ENCODE measurements at regions not wholly inside any gene's neighbourhood (a gene's known extent, or its start where the extent isn't known, plus 50 kb on each side); places are given as distances from the start of the nearest gene placed in this dataset.
A peak's percentile ranks its signal among the peaks of the same experiment; 100 is the strongest.

DNA sequence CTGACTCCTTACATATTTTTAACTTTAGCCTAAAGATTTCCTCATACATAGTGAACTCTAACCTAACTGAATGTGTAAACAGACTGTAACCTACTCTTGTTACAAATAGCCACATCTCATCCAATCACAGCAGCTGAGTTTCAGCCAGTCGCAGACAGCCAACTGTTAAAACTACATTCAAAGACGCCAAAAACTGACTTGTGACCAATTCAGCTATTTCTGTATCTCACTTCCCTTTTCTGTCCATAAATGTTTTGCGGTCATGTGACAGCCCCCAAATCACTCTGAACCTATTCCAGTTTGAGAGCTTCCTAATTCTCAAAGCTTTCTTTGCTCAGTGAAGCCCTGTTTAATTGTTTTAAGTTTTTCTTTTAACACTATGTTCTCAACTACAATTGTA, 2731.9 kb downstream of the ARAP2 start:
- DNase-seq = peak in 1 of 58 donors; percentile 0

- no peak for DNase-seq
Measured at GRCh38 chr4:33518856-33519255, 2725.5 kb downstream of the ARAP2 start.

DNA sequence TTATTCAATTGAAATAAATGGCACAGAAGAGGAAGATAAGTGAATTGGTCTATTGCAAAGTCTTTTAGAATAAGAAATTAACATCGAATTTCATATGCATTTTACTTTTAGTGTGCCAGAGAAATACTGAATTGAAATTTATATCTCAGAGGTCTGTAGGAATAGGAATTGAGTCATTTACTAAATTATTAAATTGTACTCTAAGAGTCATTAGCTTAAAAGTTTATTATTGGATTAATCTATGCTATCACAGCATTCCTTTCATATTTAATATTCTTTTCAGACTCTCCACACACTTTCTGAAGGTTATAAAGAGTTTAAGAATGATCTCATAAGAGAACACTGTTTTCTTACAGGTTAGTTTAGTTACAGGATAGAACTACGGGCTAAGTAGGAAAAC, 2711.5 kb downstream of the ARAP2 start:
- DNase-seq = no peak

DNA sequence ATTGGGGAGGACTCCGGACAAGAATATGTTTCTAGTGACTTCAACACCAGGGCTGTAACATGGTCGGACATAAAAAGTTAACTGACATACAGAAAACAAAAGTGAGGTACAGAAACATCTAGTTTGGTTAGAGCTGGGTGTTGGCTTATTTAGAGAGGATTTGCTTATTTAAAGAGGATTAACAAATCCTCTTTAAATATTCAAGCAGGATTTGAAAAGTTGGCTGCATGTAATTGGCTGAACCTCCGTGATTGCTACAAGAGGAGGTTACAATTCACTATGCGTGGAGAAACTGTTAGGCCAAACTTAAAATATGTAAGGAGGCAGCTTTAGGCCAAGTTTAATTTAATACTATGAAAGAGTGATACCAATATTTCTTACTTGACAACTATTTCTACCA, 2707.4 kb downstream of the ARAP2 start:
- DNase-seq = no peak

GRCh38 chr4:33537527-33537926, 2706.8 kb downstream of the ARAP2 start:
- no peak for DNase-seq

DNA sequence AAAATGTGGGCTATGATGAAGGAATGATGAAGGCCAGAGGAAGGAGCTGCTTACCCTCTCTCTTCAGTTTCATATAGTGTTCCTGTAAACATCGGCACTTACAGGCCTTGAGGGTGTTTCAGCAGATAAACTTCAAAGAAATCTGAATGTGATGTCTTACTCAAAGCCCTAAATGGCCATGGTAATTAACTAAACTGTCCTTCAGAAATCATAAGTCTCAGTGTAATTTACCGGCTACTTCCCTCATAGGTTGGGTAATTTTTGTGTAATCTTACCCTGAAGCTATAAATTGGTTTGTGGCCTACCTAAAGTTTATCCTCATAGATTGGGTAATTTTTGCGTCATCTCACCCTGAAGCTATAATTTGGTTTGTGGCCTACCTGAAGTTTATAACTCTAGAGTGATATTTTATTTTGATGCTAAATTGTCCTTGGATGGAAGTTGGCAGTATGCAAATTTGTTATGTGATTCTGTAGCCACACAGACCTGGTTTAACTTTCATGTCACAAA, 2700.3 kb downstream of the ARAP2 start:
- no peak for DNase-seq

GRCh38 chr4:33551244-33551643, 2693.1 kb downstream of the ARAP2 start:
- DNase-seq = no peak

GRCh38 chr4:33561259-33561658, 2683.1 kb downstream of the ARAP2 start:
- DNase-seq = no peak

- DNase-seq = no peak
Measured at GRCh38 chr4:33566649-33567048, 2677.7 kb downstream of the ARAP2 start.

- no peak for DNase-seq
Measured at GRCh38 chr4:33577791-33578190, 2666.5 kb downstream of the ARAP2 start.

DNA sequence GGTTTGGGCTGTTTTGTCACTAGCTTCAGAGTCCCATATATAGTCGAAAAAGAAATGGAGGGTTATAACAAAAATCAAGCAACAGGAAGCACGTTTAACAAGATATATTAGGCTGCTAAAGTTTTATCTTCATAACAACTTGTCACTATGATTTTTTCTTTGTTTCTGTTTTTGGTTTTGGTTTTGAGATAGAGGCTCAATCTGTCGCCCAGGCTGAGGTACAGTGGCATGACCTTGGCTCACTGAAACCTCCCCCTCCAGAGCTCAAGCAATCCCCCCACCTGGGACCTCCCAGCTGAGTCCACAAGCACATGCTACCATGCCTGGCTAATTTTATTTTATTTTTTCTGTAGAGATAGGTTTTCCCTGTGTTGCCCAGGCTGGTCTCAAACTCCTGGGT, 2664.4 kb downstream of the ARAP2 start:
- no peak for DNase-seq

DNA sequence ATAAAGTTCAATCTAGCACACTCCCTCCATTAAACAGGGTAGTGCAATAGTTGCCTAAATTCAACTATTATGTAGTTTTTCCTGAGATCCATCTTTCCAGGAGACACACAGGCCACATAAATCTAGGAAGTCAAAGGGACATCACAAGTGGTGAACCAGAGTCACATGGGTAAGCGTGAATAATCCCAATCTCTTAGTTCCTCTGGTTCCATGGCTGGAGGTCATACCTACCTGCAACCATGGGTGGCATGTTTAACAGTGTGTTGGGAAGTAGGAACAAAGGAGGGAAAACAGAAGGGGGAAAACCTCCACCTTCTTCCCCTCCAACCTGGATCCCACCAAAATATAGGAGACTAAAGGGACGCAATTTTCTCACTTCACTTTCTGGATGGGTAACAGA, 2651.6 kb downstream of the ARAP2 start:
- DNase-seq = no peak

- no peak for DNase-seq
Measured at GRCh38 chr4:33606951-33607350, 2637.4 kb downstream of the ARAP2 start.

GRCh38 chr4:33616121-33616520, 2628.2 kb downstream of the ARAP2 start:
- no peak for DNase-seq

DNA sequence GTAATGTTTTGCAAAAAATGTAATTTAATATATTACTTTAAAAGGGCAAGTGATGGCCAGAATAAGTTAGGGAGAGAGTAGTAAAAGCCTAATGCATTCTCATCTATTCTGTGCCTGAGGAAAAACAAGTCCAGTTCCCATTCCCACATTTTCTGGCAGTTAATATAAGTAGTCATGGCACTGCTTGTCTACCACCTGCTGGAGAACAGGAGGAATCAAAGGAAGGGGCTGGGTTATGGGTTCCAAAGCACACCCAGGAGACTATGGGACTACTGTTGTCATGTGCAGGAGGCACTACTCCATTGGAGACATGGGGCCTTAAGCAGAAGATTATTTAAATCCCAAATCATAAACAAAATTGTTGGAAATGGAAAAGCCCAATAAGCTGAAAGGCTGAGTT, 2618.6 kb downstream of the ARAP2 start:
- DNase-seq = peak in 6 of 58 donors; percentile 2 to 35 (median 19)

DNA sequence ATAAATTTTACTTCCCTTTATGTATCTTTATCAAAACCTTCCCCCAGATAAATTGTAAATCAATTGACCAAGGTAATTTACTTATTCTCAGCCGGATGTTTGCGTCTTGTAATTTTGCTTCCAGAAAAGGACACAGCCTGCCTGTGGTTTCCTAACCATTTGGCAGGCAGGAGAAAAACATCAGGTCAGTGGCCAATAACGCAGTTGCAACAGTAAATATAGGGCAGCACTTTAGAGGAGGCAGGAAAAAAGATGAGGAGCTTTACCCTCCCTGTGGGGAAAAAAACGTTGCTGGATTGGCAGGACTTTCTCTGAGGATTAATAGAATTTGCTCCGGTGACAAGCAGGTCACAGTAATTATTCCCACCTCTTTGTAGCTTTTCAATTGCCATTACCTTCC, 2618.1 kb downstream of the ARAP2 start:
- peak in 4 of 58 donors; percentile 1 to 22 (median 17) for DNase-seq

- peak in 15 of 58 donors; percentile 0 to 59 (median 12) for DNase-seq
Measured at GRCh38 chr4:33628296-33628695, 2616.0 kb downstream of the ARAP2 start.

DNA sequence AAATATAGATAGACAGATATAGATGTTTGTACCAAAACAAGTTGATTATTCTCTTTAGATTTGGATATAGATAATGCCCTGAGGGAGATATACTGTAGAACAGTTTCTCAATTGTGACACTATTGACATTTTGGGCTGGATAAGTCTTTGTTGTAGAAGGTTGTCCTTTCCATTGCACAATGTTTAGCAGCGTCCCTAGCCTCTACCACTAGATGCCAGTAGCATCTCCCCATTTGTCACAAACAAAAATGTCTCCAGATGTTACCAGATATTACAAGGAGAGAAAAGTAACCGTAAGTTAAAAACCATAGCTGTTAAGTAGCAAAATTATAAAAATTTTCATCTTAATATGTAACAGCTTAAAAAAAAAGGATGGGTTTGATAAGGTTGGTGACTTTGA, 2595.3 kb downstream of the ARAP2 start:
- no peak for DNase-seq

DNA sequence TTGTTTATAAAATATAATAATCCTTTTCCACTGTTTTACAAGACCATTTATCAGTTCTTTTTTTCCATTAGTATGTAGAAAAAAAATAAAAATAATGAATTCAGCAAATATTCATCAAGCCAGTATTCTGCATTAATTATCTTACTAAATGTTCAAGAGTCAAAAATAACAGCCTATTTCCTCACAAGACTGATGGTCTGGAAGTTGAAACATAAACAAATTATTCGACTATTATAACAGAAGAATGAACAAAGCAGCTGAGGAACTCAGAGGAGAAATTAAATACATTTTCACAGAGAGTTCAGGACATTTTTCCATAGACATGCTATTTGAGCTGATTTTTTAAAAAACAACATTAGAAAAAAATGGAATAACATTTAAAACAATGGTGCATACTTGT, 2594.8 kb downstream of the ARAP2 start:
- DNase-seq = no peak

DNA sequence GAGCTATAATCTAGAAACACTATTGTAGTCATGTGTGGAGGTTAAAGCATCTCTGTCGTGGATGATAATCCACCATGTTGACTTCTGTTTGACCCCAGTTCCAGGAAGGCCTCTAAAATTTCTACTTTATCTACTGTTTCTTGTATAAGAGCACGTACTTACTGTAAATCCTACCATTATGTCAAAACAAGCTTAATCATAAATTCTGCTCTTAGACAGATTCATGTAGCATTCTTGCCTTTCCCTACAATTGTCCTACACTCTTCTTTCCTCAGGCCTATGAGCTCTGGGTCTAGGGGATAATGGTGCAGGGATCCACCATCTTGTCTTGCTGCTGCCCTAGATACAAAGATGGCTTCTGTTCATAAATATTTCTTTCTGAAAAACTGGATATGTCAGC, 2594.3 kb downstream of the ARAP2 start:
- DNase-seq = no peak

- no peak for DNase-seq
Measured at GRCh38 chr4:33658971-33659370, 2585.3 kb downstream of the ARAP2 start.

DNA sequence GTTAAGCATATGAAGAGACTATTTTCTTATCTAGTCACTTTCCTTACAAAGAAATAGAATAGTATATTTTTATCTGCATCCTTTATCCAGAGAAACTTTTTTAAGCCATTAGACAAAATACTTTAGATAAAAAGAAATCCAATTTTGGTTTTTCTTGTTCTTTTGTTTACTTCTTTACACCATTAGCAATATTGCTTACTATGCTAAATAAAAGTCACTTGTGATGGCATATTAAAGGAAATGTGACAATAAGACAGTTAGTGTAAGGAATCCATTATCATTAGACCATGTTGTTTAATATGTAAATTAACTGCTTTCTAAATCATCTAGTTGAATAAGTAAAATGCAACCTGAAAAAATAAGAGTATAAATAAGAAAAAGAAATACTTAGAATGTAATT, 2582.7 kb downstream of the ARAP2 start:
- DNase-seq = no peak

DNA sequence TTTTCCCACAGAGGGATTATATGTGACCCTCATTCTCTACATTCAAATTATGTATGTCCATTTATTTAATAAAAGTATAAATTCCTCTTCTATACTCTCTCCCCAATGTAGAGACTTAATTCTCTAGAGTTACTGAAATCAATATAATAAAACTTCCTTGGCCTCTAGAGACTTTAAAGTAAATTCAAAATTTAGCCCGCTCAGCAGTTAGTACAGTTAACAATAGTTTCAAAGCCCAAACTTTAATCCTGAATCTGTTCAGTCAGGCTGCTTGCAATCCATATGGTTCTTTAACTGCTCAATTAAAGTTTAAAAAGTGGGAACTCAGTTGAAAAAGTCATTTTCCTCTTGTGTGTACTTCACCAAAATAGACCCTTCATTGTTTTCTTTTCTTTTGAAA, 2558.4 kb downstream of the ARAP2 start:
- no peak for DNase-seq

DNA sequence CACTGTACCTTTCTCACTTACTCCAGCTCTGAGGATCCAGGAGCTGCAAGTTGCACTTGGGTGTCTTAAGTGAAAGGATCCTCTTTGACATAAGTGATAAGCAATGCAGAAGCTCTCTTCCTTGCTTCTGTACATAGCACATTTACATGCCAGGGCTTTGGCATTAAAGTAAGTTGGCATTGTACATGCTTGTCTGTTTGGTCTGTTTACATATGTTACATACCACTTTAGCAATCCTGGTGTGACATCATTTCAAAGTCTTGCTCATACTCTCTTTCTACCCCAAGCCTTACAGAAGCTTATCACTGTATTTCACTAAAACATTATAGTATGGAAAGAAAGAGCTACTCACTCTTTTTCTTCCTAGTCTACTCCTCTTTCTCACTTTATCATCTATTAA, 2548.3 kb downstream of the ARAP2 start:
- DNase-seq = no peak
